Stimulated activated memory B cell treated with anti-CD40 and anti-IgM and Interleukin-4, amounts not matched to agents 10 μg/mL and 1 μg/mL and 100 μg/mL, for 72 hours (primary cell): ENCODE measurements at regions not wholly inside any gene's neighbourhood (a gene's known extent, or its start where the extent isn't known, plus 50 kb on each side); places are given as distances from the start of the nearest gene placed in this dataset.

ENCODE experiments used
- ATAC-seq: fragments of 150-1000 bp; cut with Tn5 transposase; 2 replicates; pipeline ENCODE4 v1.10.0; 2021
- H3K27ac Mint-ChIP-seq: one replicate; pipeline ENCODE4 v1.8.0; 2022; ENCODE audit warnings: mild to moderate bottlenecking, mixed read lengths
- H3K27me3 Mint-ChIP-seq: one replicate; pipeline ENCODE4 v1.8.0; 2022; ENCODE audit warnings: mixed read lengths
- H3K36me3 Mint-ChIP-seq: one replicate; pipeline ENCODE4 v1.8.0; 2022; ENCODE audit warnings: mixed read lengths
- H3K4me1 Mint-ChIP-seq: one replicate; pipeline ENCODE4 v1.8.0; 2022; ENCODE audit warnings: mixed read lengths
- H3K4me3 Mint-ChIP-seq: one replicate; pipeline ENCODE4 v1.8.0; 2022; ENCODE audit warnings: mild to moderate bottlenecking, moderate library complexity, mixed read lengths
- H3K9me3 Mint-ChIP-seq: one replicate; pipeline ENCODE4 v1.8.0; 2022; ENCODE audit warnings: mixed read lengths

GRCh38 chr7:148472406-148472805, 118.2 kb upstream of the C7orf33 start:
- no peak for ATAC-seq
- Mint-ChIP-seq H3K27ac (no peak overlapping the region), H3K4me1 (no peaks in the 10 kb centered on the region), H3K9me3 (no peaks in the 10 kb centered on the region), H3K4me3 (no peak overlapping the region), H3K27me3 (peaks cover 16% of the 10 kb centered on the region), H3K36me3 (no peaks in the 10 kb centered on the region)

DNA sequence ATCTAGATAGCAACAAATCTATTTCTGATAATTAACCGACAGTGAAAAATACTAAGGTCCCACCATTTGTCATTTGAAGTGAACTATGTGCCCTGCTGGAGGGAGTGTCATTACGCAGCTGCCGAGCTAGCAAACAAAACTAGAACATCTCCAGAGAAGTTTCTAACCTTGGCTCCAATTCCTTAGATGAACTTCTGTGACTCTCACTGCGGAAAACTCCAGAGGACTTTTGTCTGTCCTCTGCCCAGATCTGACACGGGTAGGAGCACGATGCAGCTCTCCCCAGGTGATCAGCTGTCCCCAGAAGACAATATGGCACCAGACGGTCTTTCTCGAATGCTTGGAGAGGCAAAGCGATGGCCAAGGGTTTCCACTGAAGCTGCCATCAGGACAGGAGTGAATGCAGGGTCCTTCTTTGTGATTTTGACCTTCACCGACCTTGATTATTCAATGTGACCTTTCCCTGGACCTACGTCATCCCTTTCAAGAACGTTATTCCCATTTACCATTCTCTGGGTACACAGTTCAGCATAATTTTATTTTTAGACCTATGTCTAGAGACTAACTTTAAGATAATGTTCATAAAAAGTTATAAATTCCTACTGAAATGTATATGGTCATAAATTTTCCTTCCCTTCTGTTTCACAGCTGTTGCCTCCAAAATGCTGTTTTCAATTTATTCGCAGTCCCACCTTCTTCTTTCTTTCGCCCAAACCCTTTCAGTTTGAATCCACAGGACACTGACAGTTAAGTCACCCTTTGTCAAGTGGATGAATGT, 116.7 kb upstream of the C7orf33 start:
- Mint-ChIP-seq H3K36me3 (no peaks in the 10 kb centered on the region), H3K27me3 (peaks cover 16% of the 10 kb centered on the region), H3K9me3 (no peaks in the 10 kb centered on the region), H3K4me3 (no peak overlapping the region), H3K27ac (no peak overlapping the region), H3K4me1 (no peaks in the 10 kb centered on the region)
- ATAC-seq: no peak

DNA sequence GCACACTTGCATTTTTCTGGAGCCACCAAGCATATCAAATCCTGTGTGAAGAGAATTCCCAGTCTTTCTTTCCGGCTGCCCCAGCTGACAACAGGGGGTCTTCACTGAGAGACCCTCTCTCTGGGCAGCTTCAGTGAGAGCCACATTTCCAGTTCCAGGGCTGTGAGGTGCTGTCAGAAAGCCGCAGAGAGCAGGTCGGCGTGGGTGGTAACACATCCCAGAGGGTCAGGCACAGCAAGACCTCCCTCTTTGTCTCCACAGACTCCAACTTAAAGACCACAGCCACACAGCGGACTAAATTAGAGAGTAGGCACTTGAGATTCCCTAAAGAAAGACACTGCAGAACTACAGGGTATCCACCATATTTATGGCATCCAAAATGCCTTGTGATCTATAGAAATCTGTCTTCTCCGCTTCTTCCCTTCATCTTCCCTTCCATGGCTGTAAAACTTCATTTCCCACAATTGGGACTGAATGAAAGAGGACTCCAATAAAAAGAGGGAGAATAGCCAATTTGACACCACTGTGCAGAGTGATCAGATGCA, 116.0 kb upstream of the C7orf33 start:
- Mint-ChIP-seq H3K27ac (no peak overlapping the region), H3K4me1 (no peaks in the 10 kb centered on the region), H3K9me3 (no peaks in the 10 kb centered on the region), H3K4me3 (no peak overlapping the region), H3K27me3 (peaks cover 16% of the 10 kb centered on the region), H3K36me3 (no peaks in the 10 kb centered on the region)
- no peak for ATAC-seq

GRCh38 chr7:148478551-148478950, 112.0 kb upstream of the C7orf33 start:
- H3K9me3 Mint-ChIP-seq: no peaks in the 10 kb centered on the region
- no peak overlapping the region for H3K4me3 Mint-ChIP-seq
- no peaks in the 10 kb centered on the region for H3K36me3 Mint-ChIP-seq
- ATAC-seq: no peak
- H3K4me1 Mint-ChIP-seq: peaks cover 14% of the 10 kb centered on the region
- H3K27me3 Mint-ChIP-seq: no peaks in the 10 kb centered on the region
- no peak overlapping the region for H3K27ac Mint-ChIP-seq

- H3K9me3 Mint-ChIP-seq: no peaks in the 10 kb centered on the region
- H3K4me1 Mint-ChIP-seq: peaks cover 21% of the 10 kb centered on the region
- no peaks in the 10 kb centered on the region for H3K27me3 Mint-ChIP-seq
- peak overlapping the region; percentile 62 for H3K27ac Mint-ChIP-seq
- no peaks in the 10 kb centered on the region for H3K36me3 Mint-ChIP-seq
- ATAC-seq: no peak
- H3K4me3 Mint-ChIP-seq: no peak overlapping the region
These were observed 110.0 kb upstream of the C7orf33 start for GRCh38 chr7:148480479-148481146.

- no peak for ATAC-seq
These were observed 109.4 kb upstream of the C7orf33 start for GRCh38 chr7:148481147-148481526.

GRCh38 chr7:148481971-148482626, 108.5 kb upstream of the C7orf33 start:
- no peaks in the 10 kb centered on the region for H3K27me3 Mint-ChIP-seq
- no peak for ATAC-seq
- H3K9me3 Mint-ChIP-seq: no peaks in the 10 kb centered on the region
- no peaks in the 10 kb centered on the region for H3K36me3 Mint-ChIP-seq
- no peak overlapping the region for H3K27ac Mint-ChIP-seq
- no peak overlapping the region for H3K4me3 Mint-ChIP-seq
- H3K4me1 Mint-ChIP-seq: peaks cover 21% of the 10 kb centered on the region

More at GRCh38 chr7:148481147-148481526, 109.4 kb upstream of the C7orf33 start:
- no peaks in the 10 kb centered on the region for H3K9me3 Mint-ChIP-seq
- no peaks in the 10 kb centered on the region for H3K36me3 Mint-ChIP-seq
- H3K27me3 Mint-ChIP-seq: no peaks in the 10 kb centered on the region
- H3K27ac Mint-ChIP-seq: peak overlapping the region; percentile 62
- H3K4me1 Mint-ChIP-seq: peaks cover 21% of the 10 kb centered on the region
- H3K4me3 Mint-ChIP-seq: no peak overlapping the region

- no peak overlapping the region for H3K4me3 Mint-ChIP-seq
- H3K27me3 Mint-ChIP-seq: no peaks in the 10 kb centered on the region
- no peaks in the 10 kb centered on the region for H3K9me3 Mint-ChIP-seq
- peaks cover 21% of the 10 kb centered on the region for H3K4me1 Mint-ChIP-seq
- no peak for ATAC-seq
- no peak overlapping the region for H3K27ac Mint-ChIP-seq
- no peaks in the 10 kb centered on the region for H3K36me3 Mint-ChIP-seq
These were observed 106.9 kb upstream of the C7orf33 start for GRCh38 chr7:148483515-148484308.

DNA sequence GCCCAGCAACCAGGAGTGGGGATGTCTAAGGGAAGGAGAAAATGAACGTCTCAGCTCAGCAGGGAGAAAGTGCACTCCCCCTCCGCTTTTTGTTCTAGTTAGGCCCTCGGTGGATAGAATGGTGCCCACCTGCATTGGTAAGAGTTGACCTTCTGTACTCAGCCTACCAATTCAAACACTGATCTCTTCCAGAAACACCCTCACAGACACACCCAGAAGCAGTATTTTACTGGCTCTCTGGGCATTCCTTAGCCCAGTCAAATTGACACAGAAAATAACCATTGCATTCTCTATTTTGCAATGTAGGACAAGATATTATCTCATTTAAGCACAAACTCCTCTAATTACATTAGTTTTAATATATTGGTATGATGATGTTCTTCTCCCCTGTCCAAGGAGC, 106.1 kb upstream of the C7orf33 start:
- no peak overlapping the region for H3K4me3 Mint-ChIP-seq
- H3K27ac Mint-ChIP-seq: no peak overlapping the region
- H3K36me3 Mint-ChIP-seq: no peaks in the 10 kb centered on the region
- ATAC-seq: no peak
- peaks cover 21% of the 10 kb centered on the region for H3K4me1 Mint-ChIP-seq
- H3K27me3 Mint-ChIP-seq: no peaks in the 10 kb centered on the region
- no peaks in the 10 kb centered on the region for H3K9me3 Mint-ChIP-seq

DNA sequence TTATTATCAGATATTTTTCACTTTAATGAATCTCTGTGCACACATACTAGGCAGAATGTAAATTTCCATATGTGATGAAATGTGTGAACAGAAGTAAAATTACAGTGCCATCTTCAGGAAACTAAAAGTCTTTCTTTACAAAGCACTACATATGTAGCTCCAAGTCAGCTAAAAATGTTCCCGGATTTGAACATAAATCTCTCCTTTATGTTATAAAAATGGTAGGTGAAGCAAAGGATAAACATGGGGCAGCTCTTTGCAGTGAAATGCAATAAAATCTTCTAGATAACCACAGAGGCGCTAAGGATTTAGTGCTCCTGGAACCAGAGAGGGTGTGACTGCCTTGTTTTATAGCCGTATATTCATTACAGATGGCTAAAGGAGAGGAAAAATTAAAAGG, 104.9 kb upstream of the C7orf33 start:
- H3K4me3 Mint-ChIP-seq: no peak overlapping the region
- H3K9me3 Mint-ChIP-seq: no peaks in the 10 kb centered on the region
- no peak overlapping the region for H3K27ac Mint-ChIP-seq
- ATAC-seq: no peak
- no peaks in the 10 kb centered on the region for H3K36me3 Mint-ChIP-seq
- H3K27me3 Mint-ChIP-seq: no peaks in the 10 kb centered on the region
- peaks cover 15% of the 10 kb centered on the region for H3K4me1 Mint-ChIP-seq

DNA sequence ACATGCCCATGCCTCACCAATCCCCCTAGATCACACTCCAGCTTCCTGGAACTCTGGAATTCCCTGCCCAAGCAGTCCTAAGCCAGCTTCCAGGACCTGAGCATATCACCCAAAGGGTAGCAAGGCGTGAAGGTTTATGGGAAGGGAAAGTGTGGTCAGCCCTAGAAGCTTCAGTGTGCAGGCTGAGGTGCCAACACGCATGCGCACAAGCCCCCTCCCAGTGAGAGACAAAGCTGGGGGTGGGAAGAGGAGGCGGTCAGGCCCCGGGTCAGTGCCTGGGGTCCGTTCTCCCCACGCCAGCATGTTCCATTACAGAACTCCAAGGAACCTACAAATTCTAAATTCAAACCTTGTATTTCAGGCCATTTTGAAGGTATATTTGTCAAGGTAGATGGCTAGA, 103.6 kb upstream of the C7orf33 start:
- Mint-ChIP-seq H3K36me3 (no peaks in the 10 kb centered on the region), H3K4me3 (no peak overlapping the region), H3K27ac (no peak overlapping the region), H3K9me3 (no peaks in the 10 kb centered on the region), H3K27me3 (no peaks in the 10 kb centered on the region), H3K4me1 (peaks cover 7% of the 10 kb centered on the region)
- ATAC-seq: no peak

- ATAC-seq: no peak
- Mint-ChIP-seq H3K36me3 (no peaks in the 10 kb centered on the region), H3K27me3 (no peaks in the 10 kb centered on the region), H3K4me3 (no peak overlapping the region), H3K27ac (no peak overlapping the region), H3K9me3 (no peaks in the 10 kb centered on the region), H3K4me1 (peaks cover 7% of the 10 kb centered on the region)
These were observed 102.7 kb upstream of the C7orf33 start for GRCh38 chr7:148487912-148488311.

DNA sequence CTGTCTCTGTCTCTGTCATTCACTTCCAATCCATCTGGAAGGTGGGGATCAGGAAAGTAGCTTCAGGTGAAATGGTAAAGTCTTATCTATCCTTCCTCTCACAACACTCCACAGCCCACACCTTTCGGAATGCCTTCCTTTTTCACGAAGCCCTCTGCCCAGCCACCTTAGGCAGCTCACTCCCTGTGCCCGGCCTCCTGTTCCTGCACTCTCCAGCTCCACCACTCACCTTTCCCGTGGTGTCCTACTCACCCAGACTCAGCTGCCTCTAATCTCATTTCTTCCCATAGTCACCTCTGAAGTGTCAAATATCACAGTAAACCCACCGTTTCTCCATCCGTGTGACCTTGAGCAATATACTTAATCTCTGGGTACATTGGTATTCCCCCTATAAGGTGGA, 100.9 kb upstream of the C7orf33 start:
- H3K9me3 Mint-ChIP-seq: no peaks in the 10 kb centered on the region
- ATAC-seq: no peak
- H3K4me3 Mint-ChIP-seq: no peak overlapping the region
- H3K36me3 Mint-ChIP-seq: no peaks in the 10 kb centered on the region
- H3K4me1 Mint-ChIP-seq: no peaks in the 10 kb centered on the region
- H3K27me3 Mint-ChIP-seq: no peaks in the 10 kb centered on the region
- H3K27ac Mint-ChIP-seq: no peak overlapping the region

DNA sequence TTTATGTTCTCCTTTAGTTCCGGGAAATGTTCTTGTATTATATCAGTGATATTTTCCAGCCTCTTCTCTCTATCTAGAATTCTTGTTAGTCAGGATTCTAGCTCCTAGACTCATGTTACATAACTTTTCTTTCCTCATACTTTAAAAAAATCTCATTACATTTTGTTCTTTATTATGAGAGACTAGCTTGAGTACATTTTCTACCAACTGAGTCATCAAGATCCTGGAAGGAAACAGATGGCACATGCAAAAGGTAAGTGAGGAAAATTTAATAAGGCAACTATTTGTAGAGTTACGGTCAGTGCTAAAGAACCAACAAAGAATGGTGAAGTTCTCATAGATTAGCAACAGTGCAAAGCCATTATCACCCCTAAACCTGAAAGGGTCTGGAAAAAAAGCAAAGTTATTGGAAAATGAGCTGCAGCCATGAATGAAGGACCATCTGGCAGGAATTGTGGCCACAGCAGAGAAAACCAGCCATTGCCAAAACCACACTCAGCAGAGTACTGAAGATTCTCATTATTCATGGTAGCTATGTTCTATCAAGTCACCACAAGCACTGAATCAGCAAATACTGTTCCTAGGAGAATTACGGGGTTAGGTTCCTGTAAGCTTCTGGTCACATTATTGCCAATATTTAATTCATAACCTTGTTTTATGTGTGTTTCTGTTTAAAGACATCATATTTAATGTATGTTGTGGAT, 98.3 kb upstream of the C7orf33 start:
- H3K27me3 Mint-ChIP-seq: no peaks in the 10 kb centered on the region
- no peak for ATAC-seq
- no peak overlapping the region for H3K4me3 Mint-ChIP-seq
- no peak overlapping the region for H3K27ac Mint-ChIP-seq
- no peaks in the 10 kb centered on the region for H3K36me3 Mint-ChIP-seq
- no peaks in the 10 kb centered on the region for H3K9me3 Mint-ChIP-seq
- peaks cover 4% of the 10 kb centered on the region for H3K4me1 Mint-ChIP-seq
